Breast epithelium (tissue), 4 donors: ENCODE measurements at regions not wholly inside any gene's neighbourhood (a gene's known extent, or its start where the extent isn't known, plus 50 kb on each side); places are given as distances from the start of the nearest gene placed in this dataset.

Experiments
- DNase-seq, 2 donors: peaks; one replicate each; pipeline ENCODE4 v3.0.0-alpha.2; 2019; ENCODE audit warnings: low spot score in 2 of 2
- H3K27ac ChIP-seq, 2 donors: fragments of 200-600 bp; sonication (generic) in 1 of 2; one replicate each; pipeline ENCODE4 v1.5.1; 2016 to 2019; ENCODE audit warnings: mild to moderate bottlenecking in 1 of 2
- H3K27me3 ChIP-seq, 2 donors: fragments of 200-600 bp; sonication (generic) in 1 of 2; one replicate each; pipeline versions ENCODE4 v1.5.1 to v1.6.0; 2017 to 2019; ENCODE audit warnings: control low read depth in 1 of 2, mild to moderate bottlenecking in 1 of 2
- H3K36me3 ChIP-seq: fragments of 200-600 bp; one replicate; pipeline ENCODE4 v1.5.1; 2019
- H3K4me1 ChIP-seq, 2 donors: fragments of 200-600 bp; sonication (generic); one replicate each; pipeline ENCODE4 v1.5.1; 2016 to 2019; ENCODE audit warnings: control low read depth in 1 of 2
- H3K4me3 ChIP-seq, 3 donors: fragments of 200-600 bp; sonication (generic); 1 replicate in 2 of 3; 2 replicates in 1 of 3; pipeline ENCODE4 v1.5.1; 2016 to 2019; ENCODE audit warnings: mild to moderate bottlenecking in 3 of 3, moderate library complexity in 2 of 3
- H3K9me3 ChIP-seq, 2 donors: fragments of 200-600 bp; sonication (generic) in 1 of 2; one replicate each; pipeline ENCODE4 v1.5.1; 2016 to 2019; ENCODE audit warnings: control low read depth in 1 of 2
- POLR2A ChIP-seq: fragments of 450-650 bp; IDR thresholded peaks from one replicate; pipeline ENCODE4 v1.6.1; 2016; ENCODE audit warnings: antibody characterized with exemption, mild to moderate bottlenecking, moderate library complexity
- POLR2AphosphoS5 ChIP-seq, 3 donors: sonication (generic); formaldehyde crosslinking; IDR thresholded peaks; one replicate each; pipeline ENCODE4 v1.6.1; 2017; ENCODE audit warnings: antibody characterized with exemption in 3 of 3
- intact Hi-C: fragments of 100-400 bp; cut with DNase I; formaldehyde crosslinking; loops from one replicate; pipeline ENCODE4 v1.15.1; 2023; ENCODE audit warnings: low total_unique reads
- TF ChIP-seq, protein P1 (sequence below), 3 donors: fragments of 450-650 bp; IDR thresholded peaks; one replicate each; pipeline ENCODE4 v1.5.1; 2016 to 2017; ENCODE audit warnings: antibody characterized with exemption in 3 of 3, mild to moderate bottlenecking in 3 of 3, moderate library complexity in 3 of 3

DNA sequence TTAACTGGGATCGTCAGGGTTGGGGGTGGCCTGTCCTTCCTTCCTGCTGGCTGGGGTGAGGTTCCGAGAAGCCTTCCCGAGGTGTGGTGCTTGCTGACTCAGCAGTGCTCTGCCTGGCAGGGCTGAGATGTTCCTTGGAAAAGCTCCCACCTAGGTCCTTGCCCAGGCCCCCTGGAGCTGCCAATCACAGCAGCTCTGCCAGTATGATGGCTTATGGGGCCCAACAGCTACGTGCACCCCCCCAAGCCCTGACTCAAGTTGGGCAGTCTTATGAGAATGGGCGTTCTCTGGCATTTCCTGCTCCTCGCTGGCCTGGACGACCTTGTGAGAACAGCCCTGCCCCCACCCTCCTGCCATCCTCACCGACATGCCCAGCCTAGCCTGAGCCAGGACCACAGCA is 292.2 kb upstream of the CRY1 start:
- Histone ChIP-seq H3K4me3 (no peak overlapping the region), H3K36me3 (no peaks in the 10 kb centered on the region), H3K9me3 (peaks cover 0 to 10% of the 10 kb centered on the region in 2 donors), H3K27ac (no peak overlapping the region), H3K27me3 (no peaks in the 10 kb centered on the region), H3K4me1 (no peaks in the 10 kb centered on the region)
- DNase-seq: peak in 1 of 2 donors; percentile 44
- TF ChIP-seq POLR2AphosphoS5 (IDR thresholded peaks at IDR 0.05): no peak
- TF ChIP-seq, protein P1, sequence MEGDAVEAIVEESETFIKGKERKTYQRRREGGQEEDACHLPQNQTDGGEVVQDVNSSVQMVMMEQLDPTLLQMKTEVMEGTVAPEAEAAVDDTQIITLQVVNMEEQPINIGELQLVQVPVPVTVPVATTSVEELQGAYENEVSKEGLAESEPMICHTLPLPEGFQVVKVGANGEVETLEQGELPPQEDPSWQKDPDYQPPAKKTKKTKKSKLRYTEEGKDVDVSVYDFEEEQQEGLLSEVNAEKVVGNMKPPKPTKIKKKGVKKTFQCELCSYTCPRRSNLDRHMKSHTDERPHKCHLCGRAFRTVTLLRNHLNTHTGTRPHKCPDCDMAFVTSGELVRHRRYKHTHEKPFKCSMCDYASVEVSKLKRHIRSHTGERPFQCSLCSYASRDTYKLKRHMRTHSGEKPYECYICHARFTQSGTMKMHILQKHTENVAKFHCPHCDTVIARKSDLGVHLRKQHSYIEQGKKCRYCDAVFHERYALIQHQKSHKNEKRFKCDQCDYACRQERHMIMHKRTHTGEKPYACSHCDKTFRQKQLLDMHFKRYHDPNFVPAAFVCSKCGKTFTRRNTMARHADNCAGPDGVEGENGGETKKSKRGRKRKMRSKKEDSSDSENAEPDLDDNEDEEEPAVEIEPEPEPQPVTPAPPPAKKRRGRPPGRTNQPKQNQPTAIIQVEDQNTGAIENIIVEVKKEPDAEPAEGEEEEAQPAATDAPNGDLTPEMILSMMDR (IDR thresholded peaks at IDR 0.05): no peak
- intact Hi-C loops: no loop called here

GRCh38 chr12:107386569-107386968 is 293.2 kb upstream of the CRY1 start:
- Histone ChIP-seq H3K9me3 (peaks cover 0 to 10% of the 10 kb centered on the region in 2 donors), H3K27ac (no peak overlapping the region), H3K27me3 (no peaks in the 10 kb centered on the region), H3K4me1 (no peaks in the 10 kb centered on the region), H3K4me3 (no peak overlapping the region), H3K36me3 (no peaks in the 10 kb centered on the region)
- TF ChIP-seq POLR2AphosphoS5 (IDR thresholded peaks at IDR 0.05): no peak
- TF ChIP-seq, protein P1 (IDR thresholded peaks at IDR 0.05): no peak
- no peak for TF ChIP-seq POLR2A
- intact Hi-C loops: no loop called here
- no peak for DNase-seq

DNA sequence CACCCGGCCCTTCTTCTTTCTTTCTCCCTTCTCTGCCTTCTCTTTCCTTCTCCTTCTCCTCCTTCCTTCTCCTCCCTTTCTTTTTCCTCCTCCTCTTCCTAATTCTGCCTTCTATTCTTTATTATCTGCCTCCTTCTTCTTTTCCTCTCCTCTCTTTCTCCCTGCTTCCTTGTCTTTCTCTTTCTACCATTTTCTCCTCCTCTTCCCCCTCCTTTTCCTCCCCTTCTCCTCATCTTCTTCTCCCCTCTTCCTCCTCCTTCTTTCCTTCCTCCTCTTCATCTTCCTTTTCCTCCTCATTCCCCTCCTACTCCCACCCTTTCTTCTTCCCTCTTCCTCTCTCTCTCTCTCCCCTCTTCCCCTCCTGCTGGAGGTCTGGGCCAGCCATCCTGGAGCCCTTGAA is 294.9 kb upstream of the CRY1 start:
- Histone ChIP-seq H3K4me1 (no peaks in the 10 kb centered on the region), H3K9me3 (peaks cover 0 to 10% of the 10 kb centered on the region in 2 donors), H3K36me3 (no peaks in the 10 kb centered on the region), H3K27ac (no peak overlapping the region), H3K27me3 (no peaks in the 10 kb centered on the region), H3K4me3 (no peak overlapping the region)
- DNase-seq: no peak
- no peak for TF ChIP-seq POLR2AphosphoS5 (IDR thresholded peaks at IDR 0.05)
- TF ChIP-seq POLR2A: no peak
- TF ChIP-seq, protein P1 (IDR thresholded peaks at IDR 0.05): no peak
- intact Hi-C loops: no loop called here

DNA sequence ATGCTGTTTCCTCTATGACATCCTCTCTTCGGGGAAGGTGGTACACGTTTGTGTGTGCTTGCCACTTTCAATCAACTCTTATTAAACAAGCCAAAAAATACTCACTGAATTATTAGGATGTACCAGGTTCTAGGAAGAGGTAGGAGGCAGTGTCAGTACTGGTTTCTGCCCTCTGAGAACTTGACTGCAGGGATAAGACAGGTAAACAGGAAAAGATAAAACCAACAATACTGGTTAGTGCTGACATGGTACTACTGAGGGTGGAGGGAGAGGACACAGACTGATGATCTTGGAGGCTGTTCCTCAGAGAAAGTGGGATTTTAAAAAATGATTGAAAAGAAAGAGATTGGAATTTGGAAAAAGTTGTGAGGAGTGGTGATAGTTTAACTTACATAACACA is 295.2 kb upstream of the PWP1 start:
- no peak overlapping the region for H3K4me3 ChIP-seq
- peaks cover 0 to 10% of the 10 kb centered on the region in 2 donors for H3K9me3 ChIP-seq
- no peaks in the 10 kb centered on the region for H3K36me3 ChIP-seq
- no peaks in the 10 kb centered on the region for H3K4me1 ChIP-seq
- DNase-seq: no peak
- intact Hi-C loops: no loop called here
- H3K27me3 ChIP-seq: no peaks in the 10 kb centered on the region
- no peak overlapping the region for H3K27ac ChIP-seq
- TF ChIP-seq POLR2AphosphoS5 (IDR thresholded peaks at IDR 0.05): no peak
- TF ChIP-seq, protein P1 (IDR thresholded peaks at IDR 0.05): no peak
- TF ChIP-seq POLR2A: no peak

DNA sequence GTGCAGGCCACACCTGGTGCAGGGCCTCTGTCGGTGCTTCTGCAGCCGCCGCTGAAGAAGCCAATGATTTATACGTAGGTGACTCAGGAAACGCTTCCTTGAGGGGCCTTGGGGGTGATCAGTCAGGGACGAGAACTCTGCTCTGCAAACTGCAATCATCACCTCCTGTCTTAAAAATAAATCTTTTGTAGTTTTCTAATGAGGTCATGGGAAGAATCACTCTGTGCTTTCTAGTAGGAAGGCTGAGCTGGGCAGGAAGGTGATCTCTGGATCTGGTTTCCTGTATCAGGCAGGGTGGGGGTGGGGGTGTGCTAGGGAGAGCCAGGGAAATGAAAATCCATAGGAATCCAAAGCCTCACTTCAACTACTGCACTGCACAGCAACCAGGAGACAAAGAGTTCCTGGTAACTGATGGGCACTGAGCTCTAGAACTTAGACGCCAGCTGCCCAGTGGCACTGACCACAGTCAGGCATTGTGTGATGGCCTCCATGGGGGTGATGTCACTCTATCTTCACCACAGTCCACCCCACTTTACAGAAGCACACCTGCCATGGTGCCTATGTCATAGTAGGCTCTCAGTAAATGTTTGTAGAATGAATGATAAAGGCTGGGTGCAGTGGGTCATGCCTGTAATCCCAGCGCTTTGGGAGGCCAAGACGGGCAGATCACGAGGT is 292.4 kb upstream of the PWP1 start:
- no peaks in the 10 kb centered on the region for H3K27me3 ChIP-seq
- TF ChIP-seq, protein P1 (IDR thresholded peaks at IDR 0.05): no peak
- TF ChIP-seq POLR2AphosphoS5 (IDR thresholded peaks at IDR 0.05) (no peak), POLR2A (no peak)
- H3K36me3 ChIP-seq: no peaks in the 10 kb centered on the region
- DNase-seq: no peak
- intact Hi-C loops: no loop called here
- peaks cover 0 to 10% of the 10 kb centered on the region in 2 donors for H3K9me3 ChIP-seq
- no peak overlapping the region for H3K4me3 ChIP-seq
- H3K27ac ChIP-seq: no peak overlapping the region
- no peaks in the 10 kb centered on the region for H3K4me1 ChIP-seq
